ENCODE measurements at regions not wholly inside any gene's neighbourhood (a gene's known extent, or its start where the extent isn't known, plus 50 kb on each side); places are given as distances from the start of the nearest gene placed in this dataset.
"Not testable (repeated sequence)": the region's sequence is repeated elsewhere in the genome, so short reads cannot be mapped to it uniquely, and the experiment has no call there.

DNA sequence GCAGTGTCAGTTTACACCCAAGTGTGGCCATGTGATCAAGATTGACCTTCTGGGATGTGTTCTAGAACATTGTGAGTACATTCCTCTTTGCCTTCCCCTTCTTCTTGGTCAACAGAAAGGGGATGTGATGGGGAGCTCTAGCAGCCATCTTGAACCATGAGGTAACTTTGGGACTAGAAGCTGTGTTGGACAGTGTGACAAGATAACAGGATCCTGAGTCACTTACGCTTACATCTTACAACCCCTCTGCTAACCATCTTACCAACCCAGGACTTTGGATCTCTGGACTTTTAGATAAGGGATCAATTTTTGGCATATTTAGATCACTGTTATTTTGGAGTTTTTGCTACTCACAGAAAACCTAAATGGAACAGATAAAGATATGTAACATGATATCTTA, 625.6 kb downstream of the BCOR start:
- no peak for DNase-seq

DNA sequence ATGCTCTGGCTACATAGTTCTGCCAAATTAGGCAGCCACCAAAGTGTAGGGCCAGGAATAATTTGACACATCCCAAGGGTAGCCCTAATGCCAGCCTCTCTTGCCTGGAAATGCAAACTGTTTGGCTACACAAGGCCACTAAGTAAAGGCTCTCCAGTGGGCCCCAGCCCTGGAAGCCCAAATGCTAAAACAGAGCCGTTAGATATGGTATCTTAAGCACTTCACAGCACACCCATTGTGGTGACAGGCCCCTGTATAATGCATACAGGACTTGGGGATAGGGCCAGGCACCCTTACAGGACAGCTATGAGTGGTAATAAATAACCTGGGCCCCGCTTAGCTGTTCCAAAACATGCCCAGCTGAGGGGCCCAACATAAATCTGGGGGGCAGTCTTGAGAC, 623.9 kb downstream of the BCOR start:
- DNase-seq = no peak

DNA sequence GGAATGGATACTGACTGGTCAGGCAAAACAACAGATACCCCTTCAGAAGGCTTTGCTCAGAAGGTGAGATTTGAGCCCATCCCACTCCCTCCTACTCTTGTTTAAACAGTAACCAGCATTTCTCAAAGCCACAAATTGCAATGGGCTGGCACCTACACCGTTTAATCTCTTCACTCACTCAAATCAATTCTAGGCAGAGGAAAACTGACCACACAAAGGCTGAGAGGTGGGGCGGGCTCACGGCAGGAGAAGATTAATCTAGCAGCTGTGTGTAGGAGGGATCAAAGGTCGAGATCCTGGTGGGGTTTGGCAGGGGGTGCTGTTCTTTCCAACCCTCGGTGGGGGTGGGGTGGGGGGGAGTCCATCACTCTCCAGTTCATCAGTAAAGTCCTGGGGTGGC, 622.4 kb downstream of the BCOR start:
- DNase-seq = no peak

DNA sequence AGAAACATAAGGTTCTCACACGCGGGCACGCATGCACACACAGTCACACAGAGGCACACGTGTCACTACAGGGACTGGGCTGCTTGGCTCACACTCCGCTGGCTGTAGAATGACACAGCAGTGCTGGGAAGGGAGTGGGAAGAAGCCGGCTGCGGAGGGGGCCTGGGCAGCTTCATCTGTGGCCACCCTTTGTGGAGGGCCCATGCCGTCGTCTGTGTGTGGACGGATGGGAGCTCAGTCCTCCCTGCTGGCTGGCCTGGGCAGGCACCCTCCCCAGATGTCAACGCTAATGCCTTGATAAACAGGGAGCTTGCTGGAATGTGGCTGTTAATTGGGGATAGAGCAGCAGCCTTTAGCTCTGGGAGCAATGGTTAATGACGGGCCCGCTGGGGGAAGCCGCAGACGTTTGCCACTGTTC, 621.1 kb downstream of the BCOR start:
- no peak for DNase-seq

DNA sequence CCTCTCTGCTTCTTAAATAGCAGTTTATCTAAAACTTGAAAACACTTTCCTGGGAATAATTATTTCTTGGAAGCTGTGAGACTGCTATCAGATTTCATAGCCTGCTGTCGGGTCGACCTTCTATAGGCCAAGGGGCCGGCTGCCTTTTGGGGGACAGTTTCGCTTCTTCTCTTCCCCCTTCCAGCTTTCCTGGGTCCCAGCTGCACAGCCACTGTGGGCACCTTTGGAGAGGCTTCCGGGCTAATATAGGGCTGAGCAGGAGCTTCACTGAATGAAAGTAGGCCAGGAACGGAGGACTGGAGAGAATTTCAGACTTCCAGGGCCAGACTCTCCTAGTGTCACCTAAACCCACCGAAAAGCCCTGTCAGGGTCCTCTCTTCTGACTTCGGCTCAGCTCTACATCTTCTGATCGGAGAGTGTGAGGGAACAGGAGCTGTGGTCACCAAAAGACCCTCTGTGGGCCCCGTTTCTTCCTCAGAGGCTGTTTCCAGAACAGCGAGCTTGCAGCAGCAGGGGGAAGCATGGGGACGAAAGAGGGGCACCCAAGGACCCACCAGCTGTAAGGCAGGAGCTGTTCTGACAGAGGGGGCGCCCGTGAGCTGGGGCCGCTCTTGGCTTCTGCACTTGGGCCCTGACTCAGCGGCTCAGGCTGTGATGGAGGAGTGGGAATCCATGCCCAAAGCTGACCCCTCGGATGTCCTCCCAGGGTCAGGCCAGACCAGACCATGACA, 620.6 kb downstream of the BCOR start:
- DNase-seq = no peak

DNA sequence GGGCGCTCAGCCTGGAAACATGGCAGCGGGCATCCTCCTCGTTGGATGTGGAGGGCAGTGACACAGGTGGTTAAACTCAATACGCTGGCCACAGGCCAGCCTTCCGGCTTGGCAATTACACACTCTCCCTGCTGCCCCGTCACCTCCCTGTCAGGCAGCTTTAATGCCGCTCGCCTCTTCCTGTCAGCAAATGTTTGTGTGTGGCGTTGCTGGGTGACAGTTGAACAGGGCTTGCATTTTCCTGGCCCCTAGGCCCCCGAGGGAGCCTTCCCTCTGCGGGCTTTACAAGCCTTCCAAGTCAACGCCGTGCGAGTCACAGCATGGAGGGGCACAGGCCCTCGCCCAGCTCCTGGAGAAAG, 620.0 kb downstream of the BCOR start:
- peak; percentile 76 to 77 for DNase-seq

DNA sequence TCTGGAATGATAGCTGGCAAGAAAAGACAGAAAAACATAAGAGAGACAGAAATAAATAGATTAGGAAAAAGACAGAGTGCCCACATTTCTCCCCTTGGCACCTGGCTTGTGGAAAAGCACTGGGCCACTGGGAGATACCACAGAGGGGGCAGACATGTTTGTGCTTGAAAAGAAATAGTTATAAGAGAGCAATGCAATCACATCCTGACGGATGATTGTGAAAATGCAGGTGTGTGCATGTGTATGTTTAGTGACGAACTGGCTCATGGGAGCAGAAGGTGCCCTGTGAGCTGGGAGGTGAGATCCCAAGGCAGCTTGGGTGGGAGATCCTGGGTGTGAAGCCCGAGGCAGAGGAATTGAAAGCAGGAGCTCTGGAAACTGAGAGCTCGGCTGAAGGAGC, 617.9 kb downstream of the BCOR start:
- no peak for DNase-seq

DNA sequence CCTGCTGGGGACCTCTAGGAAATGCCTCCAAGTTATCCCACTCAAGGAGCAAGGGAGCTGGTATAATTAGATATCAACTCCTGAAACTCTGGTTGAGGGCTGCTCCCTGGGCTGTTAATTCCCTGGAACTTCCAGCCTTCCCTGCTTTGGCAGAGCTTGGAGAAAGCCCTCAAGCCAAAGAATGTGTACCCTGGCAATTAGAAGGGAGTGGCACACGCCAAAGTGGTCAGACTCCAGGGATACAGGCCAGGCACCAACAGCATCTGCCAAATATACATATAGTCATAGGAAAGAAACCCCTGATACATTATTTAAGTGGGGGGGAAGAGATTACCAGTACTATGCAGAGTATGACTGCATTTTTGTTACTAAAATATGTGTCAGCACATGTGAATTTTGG, 616.8 kb downstream of the BCOR start:
- DNase-seq = no peak

DNA sequence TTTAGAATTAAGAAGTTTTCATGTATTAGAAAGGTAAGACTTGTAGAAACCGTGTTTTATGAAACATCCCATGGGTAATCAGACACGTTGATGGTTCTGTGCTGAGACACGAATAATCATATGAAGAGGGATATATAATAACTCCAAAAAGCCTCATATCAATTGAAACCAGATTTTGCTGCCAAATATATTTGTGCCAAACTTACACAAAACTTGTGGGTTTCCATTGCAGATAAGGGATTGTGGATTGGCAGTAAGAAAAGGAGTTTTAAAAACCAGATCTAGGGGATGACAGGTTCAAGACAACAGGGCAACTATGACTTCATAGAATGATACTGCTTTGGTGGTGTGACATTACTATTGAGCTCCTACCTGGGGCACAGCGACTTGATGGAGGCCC, 616.1 kb downstream of the BCOR start:
- no peak for DNase-seq

DNA sequence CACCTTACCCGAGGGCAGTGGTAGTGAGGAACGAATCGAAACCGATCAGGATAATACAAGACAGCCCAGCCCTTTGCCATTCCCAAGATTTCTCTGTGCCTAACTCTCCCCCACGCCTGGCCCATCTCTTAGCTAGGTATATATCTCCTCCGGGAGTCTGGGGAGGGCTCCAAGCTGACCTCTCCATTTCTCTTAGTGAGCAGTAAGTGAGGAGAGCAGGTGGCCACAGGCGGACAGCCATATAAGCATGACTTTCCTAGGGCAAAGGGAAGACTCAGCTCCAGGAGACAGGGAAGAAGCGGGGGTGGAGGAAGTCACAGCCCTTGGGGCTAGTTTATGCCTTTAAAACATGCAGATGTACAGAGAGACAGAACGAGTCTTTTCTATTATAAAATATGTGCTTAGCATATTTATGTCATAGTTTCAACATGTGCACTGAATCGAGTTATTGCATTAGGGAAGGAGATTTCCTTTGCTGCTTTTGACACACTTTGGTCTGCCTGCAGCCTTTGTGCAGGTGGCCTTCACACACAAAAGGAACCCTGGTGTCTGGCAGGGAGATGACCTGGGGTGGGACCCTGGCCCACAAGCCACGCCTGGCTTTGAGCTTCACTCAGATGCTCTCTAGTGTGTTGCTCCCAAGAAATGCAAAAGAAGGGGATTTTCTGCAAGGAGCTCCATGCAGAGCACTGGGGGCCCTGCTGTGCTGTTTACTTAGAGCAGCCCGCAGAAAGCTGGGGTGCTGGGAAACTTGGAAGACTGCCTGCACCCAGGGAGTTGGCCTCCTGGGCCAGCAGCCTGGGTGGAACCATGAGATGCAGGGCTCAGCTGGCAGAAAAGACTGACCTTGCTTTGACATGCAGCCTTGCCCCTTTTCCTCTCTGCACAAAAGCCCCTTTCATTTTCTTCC, 613.3 kb downstream of the BCOR start:
- DNase-seq = no peak

DNA sequence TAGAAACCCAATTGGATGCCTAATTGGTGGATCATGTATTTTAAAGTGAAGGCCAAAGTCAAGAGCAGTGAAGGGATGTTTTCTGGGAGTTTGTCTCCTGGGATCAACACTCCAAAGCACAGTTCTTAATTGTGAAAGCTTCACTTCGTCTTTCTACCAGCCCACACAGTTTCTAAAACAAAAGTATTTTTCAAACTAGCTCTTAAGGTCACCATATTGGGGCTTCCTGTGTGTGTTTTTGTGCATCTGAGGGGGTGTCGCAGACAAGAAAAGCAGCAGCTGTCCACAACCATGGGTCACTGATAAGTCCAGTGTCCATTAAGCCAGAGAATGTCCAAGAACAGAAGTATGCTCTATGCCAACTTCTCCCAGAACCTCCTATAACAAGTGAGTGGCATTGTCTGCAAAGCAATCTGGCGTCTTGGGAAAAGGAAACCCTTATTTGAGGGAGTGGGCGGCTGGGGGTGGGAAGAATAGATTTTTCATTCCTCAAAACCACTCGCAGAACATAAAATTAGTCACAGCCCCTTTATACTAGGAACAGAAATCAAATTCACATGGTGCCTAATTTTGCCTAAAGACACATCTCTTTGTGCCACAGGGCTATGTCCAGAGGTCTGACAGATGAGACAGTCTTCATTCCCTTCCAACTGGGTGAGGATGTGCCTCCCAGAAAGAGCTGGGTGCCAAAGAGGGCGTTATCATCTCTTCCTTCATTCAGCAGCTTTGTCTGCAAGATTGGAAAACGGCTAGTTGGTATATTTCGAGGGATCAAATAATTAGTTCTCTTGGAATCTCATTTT, 610.4 kb downstream of the BCOR start:
- no peak for DNase-seq

DNA sequence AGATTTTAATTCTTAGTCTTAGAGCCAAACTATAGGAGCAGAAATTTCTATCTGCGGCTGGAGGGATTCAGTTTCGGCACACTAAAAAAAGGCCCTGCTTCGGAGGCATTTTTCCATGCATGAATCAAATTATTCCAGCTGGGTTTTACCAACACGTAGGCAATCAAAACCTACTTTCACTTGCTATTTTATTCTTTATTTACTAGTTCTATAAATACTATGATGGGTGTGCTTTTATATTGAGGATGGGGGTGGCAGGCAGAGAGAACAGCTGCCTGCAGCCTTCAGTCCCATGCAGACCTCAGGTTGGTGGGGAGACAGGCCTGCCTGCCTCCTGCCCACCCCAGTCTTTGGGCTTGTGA, 609.8 kb downstream of the BCOR start:
- no peak for DNase-seq

DNA sequence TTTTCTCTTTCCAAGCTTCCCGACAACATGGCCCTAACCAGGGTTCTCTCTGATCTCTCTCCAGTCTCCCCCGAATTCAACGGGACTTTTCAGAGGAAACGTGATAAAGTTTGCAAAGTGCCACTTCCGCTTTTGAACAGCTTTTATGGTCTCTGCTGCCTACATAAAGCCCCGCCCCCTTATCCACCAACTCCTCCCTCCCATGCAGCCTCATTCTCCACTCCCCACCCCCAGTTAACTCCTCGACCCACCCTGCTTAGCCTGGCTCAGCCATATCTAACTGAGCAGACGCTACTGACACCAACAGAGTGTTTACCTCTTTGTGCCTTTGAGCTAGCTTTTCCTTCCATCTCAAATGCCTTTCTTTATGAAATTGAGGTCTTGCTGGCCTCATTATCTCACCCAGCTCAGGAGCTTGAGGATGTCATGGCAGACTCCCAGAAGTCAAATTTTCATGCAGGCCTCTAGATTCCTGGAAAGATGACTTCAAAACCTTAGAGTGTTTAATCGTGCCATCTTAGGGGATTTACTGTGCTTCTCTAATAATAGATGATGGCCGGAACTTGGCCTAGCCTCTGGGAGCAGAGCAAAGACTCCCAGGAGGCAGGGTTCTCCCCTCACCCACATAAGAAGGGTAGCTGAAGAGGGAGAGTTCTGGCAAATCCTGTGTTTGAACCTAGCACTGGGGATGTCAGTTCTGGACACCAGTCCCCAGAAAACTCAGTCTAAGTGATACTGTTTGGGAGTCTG, 606.0 kb downstream of the BCOR start:
- DNase-seq = no peak

DNA sequence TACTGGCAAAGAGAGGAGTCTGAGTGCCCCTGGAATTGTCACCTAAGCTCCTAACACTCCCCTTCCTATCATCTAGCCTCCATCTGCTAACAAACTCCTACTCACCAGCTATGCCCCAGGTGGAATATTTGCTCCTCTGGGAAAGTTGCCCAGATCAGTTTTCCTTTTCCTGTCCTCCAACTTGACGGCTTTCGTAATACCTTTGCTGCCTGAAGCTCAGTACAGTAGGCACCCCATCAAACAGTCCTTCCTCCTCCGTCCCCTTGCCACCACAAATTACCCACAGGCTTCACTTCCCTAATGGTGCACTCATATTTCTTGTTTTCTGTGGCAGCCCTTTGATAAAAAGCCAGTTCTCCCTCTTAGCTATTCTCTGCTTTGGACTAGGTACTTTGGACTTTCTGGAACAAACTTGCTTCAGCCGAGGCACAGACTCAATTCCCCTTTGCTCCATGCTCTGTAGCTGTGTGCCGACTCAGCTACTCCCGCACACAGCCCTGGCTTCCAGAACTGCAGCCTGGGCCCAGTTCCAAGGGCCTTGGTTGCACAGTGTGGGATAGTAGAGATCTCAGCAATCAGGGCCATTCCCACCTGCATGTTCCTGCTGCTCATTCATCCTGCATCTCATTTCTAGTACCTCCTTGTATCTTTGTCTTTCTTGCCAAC, 605.1 kb downstream of the BCOR start:
- DNase-seq = no peak

DNA sequence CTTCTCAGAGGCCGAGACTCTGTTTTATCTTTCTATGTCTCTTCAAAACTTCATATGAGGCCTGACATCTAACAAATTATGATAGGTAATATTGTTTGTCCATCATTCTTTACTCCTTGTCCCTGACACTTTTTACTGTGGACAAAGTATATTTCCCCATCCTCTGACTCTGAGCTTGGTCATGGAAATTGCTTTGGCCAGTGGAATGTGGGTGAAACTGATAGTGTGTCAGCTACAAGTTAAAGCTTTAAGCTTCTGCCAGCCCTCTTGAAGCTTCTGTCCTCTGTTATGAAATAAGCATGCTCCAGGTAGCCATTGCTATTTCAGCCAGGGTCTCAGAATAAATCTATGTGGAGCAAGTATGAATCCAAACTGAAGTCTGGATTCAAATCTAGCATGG, 604.6 kb downstream of the BCOR start:
- DNase-seq = no peak

DNA sequence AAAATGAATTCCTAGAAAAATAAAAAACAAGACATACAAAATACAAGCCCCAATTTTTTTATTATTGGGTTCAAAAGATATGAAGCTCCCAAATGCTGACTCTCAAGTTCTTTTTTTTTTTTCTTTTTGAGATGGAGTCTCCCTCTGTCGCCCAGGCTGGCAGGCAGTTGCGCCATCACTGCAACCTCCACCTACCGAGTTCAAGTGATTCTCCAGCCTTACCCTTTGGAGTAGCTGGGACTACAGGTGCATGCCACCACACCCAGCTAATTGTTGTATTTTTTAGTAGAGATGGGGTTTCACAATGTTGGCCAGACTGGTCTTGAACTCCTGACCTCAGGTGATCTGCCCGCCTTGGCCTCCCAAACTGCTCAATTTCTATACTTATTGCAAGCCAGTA, 600.6 kb downstream of the BCOR start:
- DNase-seq = not testable (repeated sequence)

DNA sequence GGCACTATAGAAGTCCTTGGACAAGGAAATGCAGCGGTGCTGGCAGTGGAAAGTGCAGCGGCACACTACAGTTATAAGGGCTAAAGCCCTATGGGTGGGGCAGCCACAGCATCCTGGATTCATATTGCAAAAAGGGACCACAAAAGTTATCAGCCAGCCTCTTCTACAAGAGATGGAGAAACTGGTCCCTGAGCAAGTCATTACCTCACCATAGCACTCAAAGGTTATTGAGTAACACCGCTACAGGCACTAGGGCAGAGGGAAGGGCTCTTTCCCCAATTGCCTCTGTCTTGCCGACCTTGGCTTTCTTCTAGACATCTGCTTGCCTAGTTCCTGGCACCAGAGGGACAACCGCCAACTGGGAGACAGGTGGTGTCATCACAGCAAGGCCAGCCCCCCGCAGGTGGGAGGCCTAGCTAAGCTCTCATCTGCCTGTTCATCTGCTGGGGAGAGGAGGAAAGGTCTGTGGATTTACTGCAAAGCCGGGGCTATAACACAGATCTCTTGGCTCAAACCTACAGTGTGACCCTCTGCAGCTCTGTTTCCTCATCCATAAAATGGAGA, 600.0 kb downstream of the BCOR start:
- no peak for DNase-seq

DNA sequence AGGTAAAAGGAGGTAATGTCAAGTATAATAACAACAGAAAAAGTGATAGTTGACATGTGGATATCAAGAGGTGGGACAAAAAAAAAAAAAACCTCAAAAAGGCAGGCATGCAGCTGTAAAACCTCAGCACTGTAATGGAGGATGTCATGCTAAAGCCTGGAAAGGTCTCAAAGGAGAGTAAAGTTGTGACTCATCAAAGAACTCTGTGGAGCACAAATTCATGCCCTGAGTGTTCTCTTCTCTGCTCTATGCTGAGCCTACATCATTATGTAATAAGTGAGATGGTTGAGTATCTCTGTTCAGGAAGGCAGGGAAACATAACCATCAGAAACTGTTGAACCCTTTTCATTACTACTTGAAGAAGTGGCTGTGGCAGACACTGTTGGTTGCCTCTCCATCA, 597.8 kb downstream of the BCOR start:
- no peak for DNase-seq

DNA sequence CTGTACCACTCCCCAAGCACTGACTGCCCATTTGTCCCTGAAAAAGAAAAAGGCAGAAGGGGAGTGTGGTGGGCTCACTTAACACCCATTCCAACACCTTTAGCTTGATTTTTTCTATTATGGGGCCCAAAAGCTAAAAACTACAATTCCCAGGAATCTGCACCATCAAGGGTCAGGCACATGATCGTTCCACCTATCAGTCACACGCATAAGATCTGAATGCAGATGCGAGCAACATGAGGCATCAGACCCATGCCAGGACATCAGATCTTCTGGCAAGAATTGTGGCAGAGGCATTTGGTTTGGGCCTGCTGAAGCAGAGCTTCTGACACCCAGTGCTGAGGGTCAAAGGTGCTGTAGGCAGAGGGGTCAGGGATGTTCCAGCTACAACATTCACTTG, 595.9 kb downstream of the BCOR start:
- no peak for DNase-seq

DNA sequence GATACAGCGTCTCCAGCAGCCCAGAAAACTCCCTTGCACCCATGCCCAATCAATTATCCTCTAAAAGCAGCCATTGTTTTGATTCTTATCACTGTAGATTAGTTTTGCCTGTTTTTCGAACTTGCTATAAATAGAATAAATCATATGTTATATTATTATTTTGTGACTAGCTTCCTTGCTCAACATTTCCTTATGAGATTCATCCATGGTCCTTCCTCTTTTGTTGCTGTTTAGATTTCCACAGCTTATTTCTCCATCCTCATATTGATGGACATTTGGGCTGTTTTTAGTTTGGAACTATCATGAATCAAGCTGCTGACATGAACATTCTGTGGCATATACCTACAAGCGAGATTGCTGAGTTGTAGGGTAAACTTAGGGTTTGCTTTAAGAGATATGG, 595.3 kb downstream of the BCOR start:
- no peak for DNase-seq

DNA sequence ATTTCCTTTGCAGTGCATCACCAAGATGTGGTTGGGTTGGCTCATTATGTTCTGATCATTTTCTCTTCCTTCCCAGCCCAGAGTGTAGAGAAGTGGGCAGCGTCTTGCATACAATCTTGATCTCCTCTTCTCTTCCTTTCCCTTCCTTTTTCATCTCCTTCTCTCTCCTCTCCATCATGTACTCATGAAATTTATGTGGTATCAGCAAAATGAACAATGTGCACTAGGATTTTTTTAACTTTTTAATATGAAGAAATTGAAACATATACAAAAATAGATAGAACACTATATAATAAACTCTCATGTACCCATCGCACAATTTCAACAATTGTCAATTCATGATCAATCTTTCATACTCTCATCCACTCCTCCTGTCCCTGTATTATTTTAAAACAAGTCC, 593.5 kb downstream of the BCOR start:
- no peak for DNase-seq

Data from right lung (tissue), 2 donors.